CD4-positive, alpha-beta T cell treated with Interleukin-17A for 4 hours (primary cell): ENCODE measurements at regions not wholly inside any gene's neighbourhood (a gene's known extent, or its start where the extent isn't known, plus 50 kb on each side); places are given as distances from the start of the nearest gene placed in this dataset.
"Not testable (repeated sequence)": the region's sequence is repeated elsewhere in the genome, so short reads cannot be mapped to it uniquely, and the experiment has no call there.

ENCODE experiments used
- DNase-seq: peaks from one replicate; pipeline ENCODE4 v3.0.0-alpha.2; 2020; ENCODE audit warnings: mixed read lengths

DNA sequence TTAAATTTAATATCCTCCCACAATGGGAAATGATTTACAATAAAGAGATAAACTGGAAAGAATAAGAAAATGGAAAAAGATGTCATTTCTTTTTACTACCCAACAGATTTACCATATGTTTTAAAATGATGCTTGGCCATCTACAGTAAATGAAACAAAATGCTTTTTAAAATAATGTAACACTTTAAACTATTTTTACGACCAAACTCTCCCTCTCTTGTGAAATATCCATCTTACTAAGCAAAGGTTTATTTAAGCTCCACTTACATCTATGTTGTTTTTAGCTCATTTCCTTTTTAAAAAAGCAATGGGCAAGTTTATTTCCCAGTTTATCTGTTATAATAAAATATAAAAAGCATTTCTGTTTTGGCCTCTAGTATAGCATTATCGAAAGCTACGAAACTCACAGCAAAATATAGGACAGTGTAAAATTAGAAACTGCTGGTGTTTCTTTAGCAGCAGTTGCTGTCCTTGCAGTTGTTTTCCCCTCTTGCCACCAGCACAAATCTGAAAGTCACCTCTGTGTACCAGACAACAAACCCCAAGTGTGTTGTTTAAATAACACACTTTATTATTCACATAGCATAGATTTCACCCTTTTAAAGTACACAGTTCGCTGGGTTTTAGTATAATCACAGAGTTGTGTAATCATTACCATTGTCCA is 195.1 kb downstream of the CDRT15L2 start:
- DNase-seq = no peak

DNA sequence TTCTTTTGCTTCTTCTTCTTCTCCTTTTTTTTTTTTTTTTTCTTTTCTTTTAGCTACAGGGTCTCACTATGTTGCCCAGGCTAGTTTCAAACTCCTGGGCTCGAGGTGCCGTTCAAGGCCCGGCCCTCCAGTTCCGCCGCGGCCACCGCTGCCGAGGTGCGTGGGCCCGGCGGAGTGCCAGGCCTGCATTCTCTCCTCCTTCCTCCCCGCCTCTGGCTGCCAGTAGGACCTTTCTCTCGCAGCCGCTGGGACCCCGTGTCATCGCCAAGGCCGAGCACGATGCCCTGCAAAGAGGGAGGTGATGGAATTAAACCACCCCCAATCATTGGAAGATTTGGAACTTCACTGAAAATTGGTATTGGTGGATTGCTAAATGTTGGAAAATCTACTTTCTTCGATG is 195.8 kb downstream of the CDRT15L2 start:
- DNase-seq = no peak

DNA sequence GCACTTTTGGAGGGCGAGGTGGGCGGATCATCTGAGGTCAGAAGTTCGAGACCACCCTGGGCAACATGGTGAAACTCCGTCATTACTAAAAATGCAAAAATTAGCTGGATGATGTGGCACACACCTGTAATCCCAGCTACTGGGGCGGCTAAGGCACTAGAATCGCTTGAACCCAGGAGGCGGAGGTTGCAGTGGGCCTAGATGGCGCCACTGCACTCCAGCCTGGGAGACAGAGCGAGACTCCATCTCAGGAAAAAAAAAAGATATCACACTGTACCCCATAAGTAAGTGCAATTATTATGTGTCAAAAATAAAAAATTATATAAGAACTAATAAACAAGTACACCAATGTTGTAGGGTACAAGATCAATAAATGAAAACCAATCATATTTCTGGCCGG is 200.0 kb downstream of the CDRT15L2 start:
- no peak for DNase-seq

DNA sequence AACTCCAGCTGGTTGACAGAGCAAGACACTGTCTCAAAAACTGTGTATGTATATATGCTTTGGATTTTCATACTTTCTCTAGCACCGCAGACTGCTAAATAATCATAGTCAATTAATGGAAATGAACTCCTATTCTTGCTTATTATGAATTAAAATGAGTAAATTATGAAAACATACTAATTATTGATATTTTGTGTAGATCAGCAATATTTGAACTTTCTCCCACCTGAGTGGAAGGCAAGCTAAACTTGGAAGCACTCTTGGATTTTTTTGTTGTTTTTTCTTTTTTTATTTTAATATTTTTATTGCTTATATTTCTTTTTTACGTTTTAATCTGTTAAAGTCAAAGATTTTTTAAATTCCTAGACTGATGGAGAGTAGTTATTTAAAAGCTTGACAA is 201.7 kb downstream of the CDRT15L2 start:
- no peak for DNase-seq

DNA sequence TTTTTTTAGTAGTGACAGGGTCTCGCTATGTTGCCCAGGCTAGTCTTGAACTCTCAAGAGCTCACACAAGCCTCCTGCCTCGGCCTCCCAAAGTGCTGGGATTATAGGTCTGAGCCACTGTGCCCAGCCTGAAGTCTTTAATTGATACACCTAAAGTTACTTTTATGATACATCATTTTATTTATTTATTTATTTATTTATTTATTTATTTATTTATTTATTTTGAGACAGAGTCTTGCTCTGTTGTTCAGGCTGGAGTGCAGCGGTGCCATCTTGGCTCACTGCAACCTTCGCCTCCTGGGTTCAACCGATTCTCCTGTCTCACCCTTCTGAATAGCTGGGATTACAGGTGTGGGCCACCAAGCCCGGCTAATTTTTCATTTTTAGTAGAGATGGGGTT is 202.3 kb downstream of the CDRT15L2 start:
- not testable (repeated sequence) for DNase-seq

DNA sequence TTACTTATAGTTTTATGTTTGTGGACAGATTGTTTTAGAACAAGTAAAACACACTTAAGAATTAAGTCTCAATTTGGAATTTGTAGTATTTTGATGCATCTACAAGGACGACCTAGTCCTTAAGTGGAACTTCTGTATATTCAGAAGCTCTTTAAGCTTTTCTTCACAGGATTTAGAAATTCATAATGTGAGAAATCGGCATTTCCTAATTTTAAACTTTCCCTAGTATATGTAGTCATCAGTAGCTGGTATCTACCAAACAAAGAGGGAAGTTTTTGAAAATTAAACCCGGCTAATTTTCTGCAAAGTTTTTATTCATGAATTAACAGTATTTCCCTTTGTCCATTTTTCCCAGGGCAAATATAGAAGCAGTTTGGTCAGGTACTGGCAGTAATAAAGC is 203.6 kb downstream of the CDRT15L2 start:
- no peak for DNase-seq

DNA sequence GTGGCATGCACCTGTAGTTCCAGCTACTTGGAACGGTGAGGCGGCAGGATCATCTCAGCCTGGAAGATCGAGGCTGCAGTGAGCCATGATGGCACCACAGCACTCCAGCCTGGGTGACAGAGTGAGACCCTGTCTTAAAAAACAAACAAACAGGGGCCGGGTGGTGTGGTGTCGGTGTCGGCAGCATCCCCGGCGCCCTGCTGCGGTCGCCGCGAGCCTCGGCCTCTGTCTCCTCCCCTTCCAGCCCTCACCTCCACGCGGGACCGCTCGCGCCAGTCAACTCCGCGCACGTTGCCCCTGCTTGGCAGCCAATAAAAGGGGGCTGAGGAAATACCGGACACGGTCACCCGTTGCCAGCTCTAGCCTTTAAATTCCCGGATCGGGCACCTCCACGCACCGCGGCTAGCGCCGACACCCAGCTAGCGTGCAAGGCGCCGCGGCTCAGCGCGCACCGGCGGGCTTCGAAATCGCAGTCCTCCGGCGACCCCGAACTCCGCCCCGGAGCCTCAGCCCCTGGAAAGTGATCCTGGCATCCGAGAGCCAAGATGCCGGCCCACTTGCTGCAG is 204.7 kb downstream of the CDRT15L2 start:
- DNase-seq = no peak

DNA sequence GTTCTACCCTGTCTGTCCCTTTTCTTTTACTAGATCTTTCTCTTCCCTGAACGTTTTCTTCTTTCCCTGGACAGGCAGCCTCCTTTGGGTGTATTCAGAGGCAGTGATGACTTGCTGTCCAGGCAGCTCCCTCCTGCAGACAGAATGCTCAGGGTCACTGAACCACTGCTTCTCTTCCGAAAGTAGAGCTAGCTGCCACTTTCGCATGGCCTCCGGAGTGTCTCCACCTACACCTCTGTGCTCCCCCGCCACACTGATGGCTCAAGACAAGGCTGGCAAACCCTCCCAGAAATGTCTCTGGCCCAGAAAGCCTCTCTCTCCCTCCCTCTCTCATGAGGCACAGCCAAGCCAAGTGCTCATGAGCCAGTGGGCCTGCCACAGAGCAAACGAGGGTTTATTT is 207.8 kb downstream of the CDRT15L2 start:
- no peak for DNase-seq

DNA sequence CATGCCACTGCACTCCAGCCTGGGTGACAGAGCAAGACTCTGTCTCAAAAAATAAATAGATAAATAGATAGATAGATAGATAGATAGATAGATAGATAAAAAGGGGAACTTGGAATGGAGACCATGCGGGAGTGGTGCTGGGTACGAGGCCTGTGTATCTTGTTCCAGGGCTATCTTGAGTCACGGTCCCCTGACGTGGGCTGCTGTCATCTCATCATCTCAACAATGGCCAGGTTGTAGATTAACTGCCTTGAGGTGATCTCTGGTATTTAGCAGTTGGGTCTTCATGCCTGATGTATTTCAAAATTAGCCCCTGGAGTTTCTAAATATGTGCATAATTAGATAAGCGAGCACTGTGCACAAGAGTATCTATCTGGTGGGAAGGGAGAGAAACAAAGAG is 212.1 kb downstream of the CDRT15L2 start:
- no peak for DNase-seq

DNA sequence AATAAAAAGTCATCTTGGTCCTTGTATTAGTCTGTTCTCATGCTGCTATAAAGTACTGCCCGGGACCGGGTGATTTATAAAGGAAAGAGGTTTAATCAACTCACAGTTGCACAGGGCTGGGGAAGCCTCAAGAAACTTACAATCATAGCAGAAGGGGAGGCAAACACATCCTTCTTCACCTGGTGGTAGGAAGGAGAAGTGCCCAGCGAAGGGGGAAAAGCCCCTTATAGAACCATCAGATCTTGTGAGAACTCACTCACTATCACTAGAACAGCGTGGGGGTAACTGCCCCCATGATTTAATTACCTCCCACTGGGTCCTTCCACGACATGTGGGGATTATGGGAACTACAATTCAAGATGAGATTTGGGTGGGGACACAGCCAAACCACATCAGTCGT is 215.0 kb downstream of the CDRT15L2 start:
- not testable (repeated sequence) for DNase-seq

DNA sequence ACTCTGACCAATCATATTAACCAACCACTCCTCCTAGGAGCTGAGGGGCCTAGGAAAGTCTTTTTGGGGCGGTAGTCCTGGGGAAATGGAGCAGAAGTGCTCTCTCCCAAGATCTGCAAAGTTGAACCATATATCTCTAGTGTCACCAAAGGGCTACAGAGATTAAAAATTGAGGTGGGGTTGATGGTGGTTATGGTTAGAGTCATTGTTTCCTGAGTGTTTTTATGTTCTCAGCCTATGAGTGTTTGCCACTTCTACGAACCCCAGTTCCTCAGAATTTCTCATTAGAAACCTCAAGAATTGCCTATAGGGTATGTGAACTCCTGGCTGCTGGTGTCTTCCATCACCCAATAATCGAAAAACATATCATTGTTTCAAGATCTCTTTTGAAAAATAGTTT is 217.8 kb downstream of the CDRT15L2 start:
- no peak for DNase-seq

DNA sequence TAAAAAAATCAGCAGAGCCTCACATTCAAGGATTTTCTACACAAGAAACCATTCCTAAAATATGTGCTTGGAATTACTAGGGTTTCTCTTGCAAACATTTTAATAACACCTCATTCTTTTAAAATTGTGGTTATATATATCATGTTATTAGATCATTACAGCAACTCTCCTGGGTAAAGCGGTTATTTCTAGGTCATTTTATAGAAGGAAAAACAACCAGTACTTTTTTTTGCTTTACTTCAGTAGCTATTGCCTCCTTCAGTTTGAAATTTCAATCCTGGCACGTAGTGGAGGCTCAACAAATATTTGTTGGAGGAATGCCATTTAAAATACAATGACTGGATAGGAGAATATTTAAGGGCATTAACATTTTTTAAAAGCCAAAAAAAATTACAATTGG is 220.6 kb downstream of the CDRT15L2 start:
- no peak for DNase-seq

DNA sequence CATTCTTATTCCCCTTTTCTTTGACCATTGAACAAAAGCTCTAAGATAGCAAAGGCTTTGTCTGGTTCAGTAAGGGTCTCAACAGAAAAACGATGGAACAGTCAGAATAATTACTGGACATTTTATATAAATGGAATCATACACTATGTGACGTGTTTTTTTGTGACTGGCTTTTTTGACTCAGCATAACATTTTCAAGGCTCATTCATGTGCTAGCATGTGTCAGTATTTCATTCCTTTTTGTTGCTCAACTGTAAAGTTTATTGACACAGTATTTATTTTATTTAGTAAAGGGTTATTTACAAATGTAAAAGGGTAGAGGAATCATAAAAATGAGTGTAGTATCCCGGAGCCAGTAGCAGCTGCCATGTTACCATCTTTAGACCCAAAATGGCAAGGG is 226.2 kb downstream of the CDRT15L2 start:
- DNase-seq = no peak

DNA sequence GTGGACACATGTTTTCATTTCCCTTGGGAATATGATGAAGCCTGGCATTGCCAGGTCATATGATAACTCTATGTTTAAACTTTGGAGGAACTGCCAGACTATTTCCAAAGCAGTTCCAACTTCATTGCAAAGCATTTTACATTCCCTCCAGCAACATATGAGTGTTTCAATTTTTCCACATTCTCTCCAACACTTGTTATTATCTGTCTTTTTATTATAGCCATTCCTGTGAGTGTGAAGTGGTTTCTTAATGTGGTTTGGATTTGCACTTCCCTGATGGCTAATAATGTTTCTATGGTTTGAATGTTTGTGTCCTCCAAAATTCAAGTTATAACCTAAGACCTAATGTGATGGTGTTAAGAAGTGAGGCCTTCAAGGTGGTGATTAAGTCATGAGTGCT is 228.0 kb downstream of the CDRT15L2 start:
- not testable (repeated sequence) for DNase-seq

DNA sequence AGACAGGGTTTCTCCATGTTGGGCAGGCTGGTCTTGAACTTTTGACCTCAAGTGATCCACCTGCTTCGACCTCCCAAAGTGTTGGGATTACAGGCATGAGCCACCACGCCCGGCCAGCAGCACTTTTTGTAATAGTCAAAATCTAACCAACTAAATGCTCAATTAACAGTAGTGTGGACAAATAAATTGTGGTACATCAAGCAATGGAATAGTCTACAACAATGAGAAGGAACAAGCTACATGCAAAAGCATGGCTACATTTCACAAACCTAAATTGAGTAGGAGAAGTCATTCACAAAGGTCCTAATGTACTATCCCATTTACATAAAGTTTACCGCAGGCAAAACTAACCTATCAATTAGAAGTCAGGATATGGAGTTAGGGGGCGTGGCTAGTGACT is 227.4 kb downstream of the USP22 start:
- DNase-seq = not testable (repeated sequence)

DNA sequence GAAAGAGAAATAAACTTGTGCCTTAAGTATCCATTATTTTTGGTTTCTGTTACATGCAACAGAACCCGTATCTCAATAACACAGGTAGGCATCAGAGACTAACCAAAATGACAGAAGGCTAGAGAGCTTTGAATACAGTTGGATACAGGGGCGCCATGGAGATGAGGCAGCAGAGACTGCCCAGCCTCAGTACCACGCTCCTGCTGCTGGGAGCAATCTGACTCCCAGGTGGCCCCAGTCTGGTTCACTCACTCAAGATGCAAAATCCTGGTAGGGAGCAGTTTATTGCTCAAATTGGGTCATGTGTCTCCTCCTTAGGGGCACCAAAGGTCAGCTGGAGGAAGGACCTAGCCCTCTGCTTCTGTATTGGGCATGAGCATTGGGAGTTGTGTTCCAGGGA is 218.9 kb downstream of the USP22 start:
- DNase-seq = no peak

DNA sequence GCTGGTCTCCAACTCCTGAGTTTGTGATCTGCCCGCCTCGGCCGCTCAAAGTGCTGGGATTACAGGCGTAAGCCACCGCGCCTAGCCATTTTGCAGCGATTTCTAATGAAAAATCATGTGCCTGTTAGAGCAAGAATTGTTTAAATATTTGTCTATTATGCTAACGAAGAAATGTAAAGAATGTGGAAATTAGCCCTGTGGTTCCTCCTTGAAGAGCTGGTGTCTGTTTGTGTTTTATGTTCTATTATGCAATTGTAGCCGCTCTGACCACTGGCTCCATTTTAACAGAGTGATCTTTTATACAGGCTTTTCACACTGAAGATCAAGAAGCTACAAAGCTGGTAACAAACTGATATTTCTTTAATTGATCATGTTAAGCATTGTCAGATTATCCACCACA is 217.3 kb downstream of the USP22 start:
- DNase-seq = no peak

DNA sequence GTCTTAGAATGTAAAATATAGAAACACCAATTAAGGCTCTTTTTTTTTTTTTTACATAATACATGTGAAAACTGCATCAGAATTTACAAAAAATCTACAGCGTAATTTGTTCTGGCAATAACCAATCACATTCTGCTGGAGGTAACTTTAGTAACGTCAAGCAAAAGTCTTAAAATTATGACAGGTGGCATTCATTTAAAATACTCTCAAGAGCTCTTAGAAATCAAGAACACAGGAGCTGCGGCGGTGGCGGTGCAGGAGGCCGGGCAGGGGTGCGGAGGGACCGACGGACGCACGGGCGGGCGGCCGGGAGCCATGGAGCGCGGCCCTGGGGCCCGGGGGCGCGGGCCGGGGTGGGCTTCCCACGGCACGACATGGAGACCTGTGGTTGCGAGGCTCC is 202.4 kb downstream of the USP22 start:
- not testable (repeated sequence) for DNase-seq

DNA sequence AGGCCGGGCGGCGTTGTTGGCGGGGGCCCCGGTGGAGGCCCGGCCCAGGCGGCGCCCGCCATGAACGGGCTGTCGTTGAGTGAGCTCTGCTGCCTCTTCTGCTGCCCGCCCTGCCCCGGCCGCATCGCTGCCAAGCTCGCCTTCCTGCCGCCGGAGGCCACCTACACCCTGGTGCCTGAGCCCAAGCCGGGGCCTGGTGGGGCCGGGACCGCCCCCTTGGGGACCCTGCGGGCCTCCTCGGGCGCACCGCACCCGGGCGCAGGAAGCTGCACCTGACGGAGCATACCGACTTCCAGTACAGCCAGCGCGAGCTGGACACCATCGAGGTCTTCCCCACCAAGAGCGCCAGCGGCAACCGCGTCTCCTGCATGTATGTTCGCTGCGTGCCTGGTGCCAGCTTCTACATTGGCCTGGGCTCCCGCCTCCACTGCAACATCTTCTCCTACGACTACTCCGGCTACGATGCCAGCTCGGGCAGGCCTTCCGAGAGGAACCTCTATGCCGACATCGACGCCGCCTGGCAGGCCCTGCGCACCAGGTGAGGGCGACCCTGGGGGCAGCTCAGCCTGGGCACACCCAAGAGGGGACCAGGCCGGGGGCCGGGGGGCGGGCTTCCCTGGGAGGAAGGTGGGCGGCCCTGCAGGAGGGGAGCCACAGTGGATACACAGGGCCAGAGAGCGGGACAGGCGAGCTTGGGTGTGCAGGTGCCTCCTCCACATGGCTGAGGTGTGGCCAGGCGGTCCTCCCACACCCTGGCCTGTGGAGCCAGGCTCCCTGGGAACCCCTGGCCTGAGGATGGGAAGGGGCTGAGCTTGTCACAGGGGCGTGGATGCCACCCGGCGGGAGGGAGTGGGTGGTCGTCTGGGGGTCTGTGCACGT is 201.6 kb downstream of the USP22 start:
- DNase-seq = not testable (repeated sequence)

DNA sequence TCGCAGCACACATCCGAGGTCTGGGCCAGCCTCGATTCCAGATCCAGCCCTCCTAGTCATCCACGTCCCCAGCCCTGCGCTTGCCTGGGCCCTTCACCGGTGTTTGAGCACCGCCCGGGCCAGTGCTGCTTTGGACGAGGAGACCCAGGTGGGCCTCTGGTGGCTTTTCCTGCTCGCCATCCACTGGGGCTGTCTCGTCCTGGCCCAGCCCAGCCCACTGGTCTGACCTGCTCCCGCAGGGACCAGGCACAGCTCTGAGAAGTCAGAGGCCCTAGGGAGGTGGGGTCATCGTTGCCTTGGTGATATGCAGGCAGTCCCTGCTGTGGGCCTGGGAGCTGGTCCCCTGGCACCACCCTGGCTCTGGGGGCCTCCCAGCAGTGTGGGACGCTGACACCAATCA is 200.8 kb downstream of the USP22 start:
- DNase-seq = not testable (repeated sequence)

DNA sequence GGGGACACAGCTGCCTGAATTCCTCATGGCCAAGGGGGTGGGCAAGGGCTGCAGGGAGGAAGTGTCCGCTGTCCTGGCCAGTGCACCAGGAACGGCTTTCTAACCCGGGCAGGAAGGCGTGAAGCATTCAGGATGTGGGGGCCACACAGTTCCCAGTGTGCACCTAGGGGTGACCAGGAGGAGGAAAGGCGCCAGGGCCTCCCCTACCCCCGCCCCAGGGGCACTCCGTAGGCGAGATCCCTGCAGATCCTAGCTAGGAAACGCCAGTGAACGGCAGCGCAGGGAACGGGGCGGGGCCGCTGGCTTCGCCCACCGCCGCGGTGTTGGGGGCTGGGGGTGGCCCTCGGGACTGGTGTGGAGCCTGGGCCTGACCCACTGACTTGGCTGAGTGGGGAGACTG is 199.6 kb downstream of the USP22 start:
- not testable (repeated sequence) for DNase-seq

DNA sequence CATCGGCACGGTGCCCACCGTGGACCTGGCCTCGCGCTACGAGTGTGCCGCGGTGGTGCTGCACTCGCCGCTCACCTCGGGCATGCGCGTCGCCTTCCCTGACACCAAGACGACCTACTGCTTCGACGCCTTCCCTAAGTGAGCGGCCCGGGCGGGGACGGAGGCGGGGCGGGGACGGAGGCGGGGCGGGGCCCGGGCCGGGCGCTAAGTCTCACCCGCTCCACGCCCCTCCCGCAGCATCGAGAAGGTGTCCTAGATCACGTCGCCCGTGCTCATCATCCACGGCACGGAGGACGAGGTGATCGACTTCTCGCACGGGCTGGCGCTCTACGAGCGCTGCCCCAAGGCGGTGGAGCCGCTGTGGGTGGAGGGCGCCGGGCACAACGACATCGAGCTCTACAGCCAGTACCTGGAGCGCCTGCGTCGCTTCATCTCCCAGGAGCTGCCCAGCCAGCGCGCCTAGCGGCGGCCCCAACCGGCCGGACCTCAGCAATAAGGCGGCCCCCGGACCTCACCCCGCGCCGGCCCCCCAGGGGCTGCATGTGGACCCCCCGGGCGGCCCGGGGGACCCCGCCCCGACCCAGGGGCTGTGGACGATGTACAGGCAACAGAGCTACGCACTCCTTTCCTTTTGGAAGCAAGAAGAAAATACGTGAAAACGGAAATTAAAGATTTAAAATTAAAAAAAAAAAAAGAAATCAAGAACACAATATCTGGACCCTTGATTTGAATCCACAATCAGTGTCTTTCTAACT is 198.8 kb downstream of the USP22 start:
- DNase-seq = peak; percentile 54

DNA sequence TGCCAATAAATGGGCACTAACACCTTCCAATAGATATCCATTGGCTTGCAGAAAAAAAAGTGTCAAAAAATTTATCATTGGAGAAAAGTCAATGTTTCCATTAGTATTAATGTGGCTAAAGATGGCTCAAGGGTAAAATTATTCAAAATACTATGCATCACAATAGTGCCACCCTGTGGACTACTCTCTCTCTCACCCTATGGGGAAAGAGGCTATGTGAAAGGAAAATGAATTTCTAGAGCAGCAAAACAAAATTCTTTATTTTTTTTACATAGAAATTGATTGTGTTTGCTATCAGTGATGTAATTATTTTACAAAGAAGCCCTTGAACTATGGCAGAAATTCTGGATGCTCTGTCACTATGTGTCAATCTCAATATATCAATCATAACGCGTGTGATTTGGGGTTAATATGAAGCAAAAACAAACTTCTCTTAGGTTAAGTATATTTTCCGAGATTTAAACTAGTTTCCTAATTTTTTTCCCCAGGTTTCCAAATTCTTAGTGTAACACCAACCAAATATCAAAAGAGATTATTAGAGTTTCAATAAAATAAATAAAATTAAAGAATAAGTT is 193.9 kb downstream of the USP22 start:
- DNase-seq = not testable (repeated sequence)
